MCF 10A (cell line): ENCODE measurements at regions not wholly inside any gene's neighbourhood (a gene's known extent, or its start where the extent isn't known, plus 50 kb on each side); places are given as distances from the start of the nearest gene placed in this dataset.
A peak's percentile ranks its signal among the peaks of the same experiment; 100 is the strongest.

Experiments
- BruUV-seq: library from RNA; stranded (reverse); fragments of 400-500 nt; replicated peaks from 2 replicates; lab custom pipeline; 2021; lab: Mats Ljungman, UMichigan
- CTCF ChIA-PET: fragments of 300-600 bp; sonication (Branson Sonifier 250); formaldehyde crosslinking; extraction: SDS; loops from one replicate; lab custom pipeline; 2021; ENCODE audit warnings: antibody characterized with exemption, inconsistent platforms; lab: Yijun Ruan, JAX
- POLR2A ChIA-PET: fragments of 300-600, 350-650 bp; sonication (Branson Sonifier 250); formaldehyde crosslinking; extraction: SDS; loops from one replicate; lab custom pipeline; 2020; ENCODE audit warnings: antibody characterized with exemption, inconsistent platforms; lab: Yijun Ruan, JAX
- DNase-seq: peaks from one replicate; pipeline ENCODE4 v3.0.0-alpha.2; 2018; ENCODE audit not compliant: unreplicated experiment
- H3K27ac Mint-ChIP-seq: one replicate; pipeline ENCODE4 v1.8.0; 2022; ENCODE audit warnings: mild to moderate bottlenecking, low read depth, mixed read lengths; ENCODE audit not compliant: unreplicated experiment
- H3K27me3 Mint-ChIP-seq: one replicate; pipeline ENCODE4 v1.8.0; 2022; ENCODE audit warnings: mixed read lengths; ENCODE audit not compliant: insufficient read depth, unreplicated experiment
- H3K36me3 Mint-ChIP-seq: one replicate; pipeline ENCODE4 v1.8.0; 2022; ENCODE audit warnings: mild to moderate bottlenecking, moderate library complexity, mixed read lengths; ENCODE audit not compliant: insufficient read depth, unreplicated experiment
- H3K4me1 Mint-ChIP-seq: one replicate; pipeline ENCODE4 v1.8.0; 2022; ENCODE audit warnings: mixed read lengths; ENCODE audit not compliant: insufficient read depth, unreplicated experiment
- H3K4me3 Mint-ChIP-seq: one replicate; pipeline ENCODE4 v1.8.0; 2022; ENCODE audit warnings: mild to moderate bottlenecking, moderate library complexity, mixed read lengths; ENCODE audit not compliant: unreplicated experiment
- H3K9me3 Mint-ChIP-seq: one replicate; pipeline ENCODE4 v1.8.0; 2022; ENCODE audit warnings: mixed read lengths; ENCODE audit not compliant: unreplicated experiment
- intact Hi-C: fragments of 100-400 bp; cut with micrococcal nuclease; formaldehyde crosslinking; loops from 2 replicates; pipeline ENCODE4 v1.14.1; 2022
- TF ChIP-seq, protein P1 (sequence below): fragments of 200-600 bp; IDR thresholded peaks from one replicate; pipeline ENCODE4 v1.8.0; 2022; ENCODE audit warnings: antibody characterized with exemption, mild to moderate bottlenecking; ENCODE audit not compliant: unreplicated experiment

DNA sequence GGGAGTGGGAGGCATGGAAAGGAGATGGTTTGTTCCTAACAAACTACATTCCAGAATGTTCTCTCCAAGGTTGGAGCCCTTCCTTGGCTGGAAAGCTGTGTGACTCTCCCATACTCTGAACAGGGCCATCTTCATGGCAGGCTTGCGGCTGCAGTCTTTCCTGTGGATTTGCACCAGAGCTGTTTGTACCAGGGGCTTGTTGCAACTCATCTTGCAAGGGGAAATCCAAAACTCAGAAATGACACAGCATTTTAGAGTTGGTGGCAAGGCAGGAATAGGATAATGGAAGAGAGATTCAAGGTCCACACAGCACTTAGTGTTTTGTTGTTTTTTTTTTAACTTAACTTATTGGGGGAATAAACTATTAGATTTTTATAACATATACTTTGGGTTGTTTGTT, 73.7 kb upstream of the ZNF516 start:
- Mint-ChIP-seq H3K4me1 (peaks cover 48% of the 10 kb centered on the region), H3K27me3 (no peaks in the 10 kb centered on the region), H3K9me3 (no peaks in the 10 kb centered on the region), H3K4me3 (no peak overlapping the region), H3K36me3 (peaks cover 4% of the 10 kb centered on the region), H3K27ac (no peak overlapping the region)
- no peak for DNase-seq
- CTCF ChIA-PET, result interaction anchor here (0.7 kb wide), 1 partner anchor 53 kb away, joined by 3 read pairs; no protein-coding TSS in a partner anchor
- TF ChIP-seq, protein P1, sequence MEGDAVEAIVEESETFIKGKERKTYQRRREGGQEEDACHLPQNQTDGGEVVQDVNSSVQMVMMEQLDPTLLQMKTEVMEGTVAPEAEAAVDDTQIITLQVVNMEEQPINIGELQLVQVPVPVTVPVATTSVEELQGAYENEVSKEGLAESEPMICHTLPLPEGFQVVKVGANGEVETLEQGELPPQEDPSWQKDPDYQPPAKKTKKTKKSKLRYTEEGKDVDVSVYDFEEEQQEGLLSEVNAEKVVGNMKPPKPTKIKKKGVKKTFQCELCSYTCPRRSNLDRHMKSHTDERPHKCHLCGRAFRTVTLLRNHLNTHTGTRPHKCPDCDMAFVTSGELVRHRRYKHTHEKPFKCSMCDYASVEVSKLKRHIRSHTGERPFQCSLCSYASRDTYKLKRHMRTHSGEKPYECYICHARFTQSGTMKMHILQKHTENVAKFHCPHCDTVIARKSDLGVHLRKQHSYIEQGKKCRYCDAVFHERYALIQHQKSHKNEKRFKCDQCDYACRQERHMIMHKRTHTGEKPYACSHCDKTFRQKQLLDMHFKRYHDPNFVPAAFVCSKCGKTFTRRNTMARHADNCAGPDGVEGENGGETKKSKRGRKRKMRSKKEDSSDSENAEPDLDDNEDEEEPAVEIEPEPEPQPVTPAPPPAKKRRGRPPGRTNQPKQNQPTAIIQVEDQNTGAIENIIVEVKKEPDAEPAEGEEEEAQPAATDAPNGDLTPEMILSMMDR, result no peak
- no TSS peak for BruUV-seq
- intact Hi-C loops, result no loop called here
- POLR2A ChIA-PET, result no interaction called here

- intact Hi-C loops, result no loop called here
- ChIA-PET CTCF (no interaction called here), POLR2A (interaction anchor here (0.9 to 3.7 kb wide), 2 partner anchors 21 to 52 kb away, joined by 5 to 43 read pairs; no protein-coding TSS in a partner anchor)
- no peaks in the 10 kb centered on the region for H3K27me3 Mint-ChIP-seq
- H3K4me1 Mint-ChIP-seq, result peaks cover 40% of the 10 kb centered on the region
- TF ChIP-seq, protein P1, result no peak
- peaks cover 4% of the 10 kb centered on the region for H3K36me3 Mint-ChIP-seq
- H3K9me3 Mint-ChIP-seq, result no peaks in the 10 kb centered on the region
- no peak for DNase-seq
- H3K4me3 Mint-ChIP-seq, result peak overlapping the region; percentile 64
- BruUV-seq, result no TSS peak
- H3K27ac Mint-ChIP-seq, result peak overlapping the region; percentile 98
Observed at GRCh38 chr18:76567835-76568445, 72.9 kb upstream of the ZNF516 start.

- H3K4me1 Mint-ChIP-seq, result peaks cover 34% of the 10 kb centered on the region
- DNase-seq, result no peak
- TF ChIP-seq, protein P1, result no peak
- CTCF ChIA-PET, result interaction anchor here (0.6 kb wide), 1 partner anchor 74 kb away, joined by 3 read pairs; no protein-coding TSS in a partner anchor
- no peaks in the 10 kb centered on the region for H3K27me3 Mint-ChIP-seq
- POLR2A ChIA-PET, result interaction anchor here (0.7 to 3.7 kb wide), 4 partner anchors 22 to 91 kb away, joined by 3 to 43 read pairs (median 4); no protein-coding TSS in a partner anchor
- no peaks in the 10 kb centered on the region for H3K9me3 Mint-ChIP-seq
- H3K36me3 Mint-ChIP-seq, result peaks cover 4% of the 10 kb centered on the region
- no TSS peak for BruUV-seq
- peak overlapping the region; percentile 98 for H3K27ac Mint-ChIP-seq
- peak overlapping the region; percentile 64 for H3K4me3 Mint-ChIP-seq
- intact Hi-C loops, result no loop called here
Observed at GRCh38 chr18:76566987-76567386, 71.9 kb upstream of the ZNF516 start.
